Stimulated activated CD4-positive, alpha-beta T cell treated with anti-CD3 and anti-CD28 coated beads, Interleukin-12 subunit alpha, Interleukin-12 subunit beta, amount 100 ng/mL, for 48 hours (primary cell): ENCODE measurements at regions not wholly inside any gene's neighbourhood (a gene's known extent, or its start where the extent isn't known, plus 50 kb on each side); places are given as distances from the start of the nearest gene placed in this dataset.

Source experiments
- DNase-seq, 3 donors: peaks; one replicate each; pipeline ENCODE4 v3.0.0-alpha.2; 2020; ENCODE audit warnings: low read depth in 2 of 3, low spot score in 1 of 3

DNA sequence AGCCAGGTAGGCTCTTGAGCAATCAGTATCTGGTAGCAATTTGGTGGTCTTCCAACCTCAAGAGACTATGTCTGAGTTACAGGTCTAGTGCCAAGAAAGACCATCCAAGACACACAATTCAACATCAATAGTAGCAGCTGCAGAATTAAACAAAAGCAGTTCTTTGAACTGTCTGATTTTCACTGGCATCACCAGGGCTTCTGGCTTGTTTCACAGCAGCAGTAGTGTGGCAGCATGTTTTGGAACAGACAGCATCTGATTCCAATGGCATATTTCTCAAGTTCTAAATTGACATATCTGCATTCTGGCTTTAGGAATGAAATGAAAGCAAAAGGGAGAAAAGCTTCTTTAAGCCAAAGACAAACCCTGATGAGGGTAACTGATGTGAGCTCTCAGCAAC lies 334.7 kb upstream of the PRMT6 start:
- DNase-seq, result no peak

GRCh38 chr1:106722466-106722865 lies 334.0 kb upstream of the PRMT6 start:
- DNase-seq, result no peak

GRCh38 chr1:106727171-106727570 lies 329.3 kb upstream of the PRMT6 start:
- no peak for DNase-seq

DNA sequence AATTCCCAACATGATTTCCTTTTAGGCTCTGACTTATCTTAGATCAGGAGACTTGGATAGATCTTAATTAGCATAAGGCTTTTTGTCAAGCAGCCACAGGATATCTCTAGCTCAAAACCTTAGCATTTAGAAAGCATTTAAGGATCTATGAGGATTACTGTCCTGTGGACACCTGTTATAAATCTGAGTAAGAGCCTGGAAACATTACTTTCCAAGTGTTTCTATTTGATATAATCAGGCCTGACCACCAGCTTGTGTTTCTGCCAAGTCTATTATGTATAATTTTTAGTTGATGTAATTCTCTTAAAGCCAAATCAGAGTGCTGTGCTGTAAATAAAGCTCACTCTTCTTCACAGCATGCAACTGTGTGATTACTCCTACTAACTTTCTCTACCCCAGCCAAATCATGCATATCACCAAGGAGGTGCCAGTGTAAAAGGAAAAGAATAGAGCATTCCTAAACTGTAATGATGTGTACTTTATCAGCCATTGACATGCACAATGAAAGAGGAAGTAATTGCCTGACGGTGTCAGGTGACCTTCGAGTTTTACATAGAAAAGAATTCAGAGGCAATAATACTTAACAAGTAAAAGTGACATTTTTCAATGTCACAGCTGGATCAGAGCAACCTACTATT lies 309.9 kb upstream of the PRMT6 start:
- no peak for DNase-seq

- no peak for DNase-seq
Measured at GRCh38 chr1:106747232-106747631, 309.2 kb upstream of the PRMT6 start.

- DNase-seq, result no peak
Measured at GRCh38 chr1:106747791-106748190, 308.7 kb upstream of the PRMT6 start.

GRCh38 chr1:106748606-106749005 lies 307.9 kb upstream of the PRMT6 start:
- no peak for DNase-seq

DNA sequence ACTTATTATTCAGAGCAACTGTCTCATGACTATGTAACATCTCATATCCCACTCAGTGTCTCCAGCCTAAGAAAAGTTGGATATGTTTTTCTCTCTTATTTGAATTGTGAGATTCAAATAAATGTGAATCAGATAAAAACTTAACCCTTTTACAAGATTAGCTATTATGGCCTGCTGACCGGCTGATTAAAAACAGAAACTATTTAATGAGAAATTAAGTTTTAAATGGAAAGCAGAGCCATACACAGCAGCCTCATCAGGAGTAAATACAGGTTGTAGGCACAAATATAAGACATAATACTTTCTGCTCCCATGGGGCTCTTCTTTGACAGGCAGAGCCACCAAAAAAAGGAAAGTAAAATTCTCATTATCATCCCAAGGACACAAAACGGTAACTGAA lies 307.0 kb upstream of the PRMT6 start:
- DNase-seq, result no peak

- DNase-seq, result no peak
Measured at GRCh38 chr1:106749906-106750305, 306.6 kb upstream of the PRMT6 start.

GRCh38 chr1:106751002-106751401 lies 305.5 kb upstream of the PRMT6 start:
- no peak for DNase-seq

DNA sequence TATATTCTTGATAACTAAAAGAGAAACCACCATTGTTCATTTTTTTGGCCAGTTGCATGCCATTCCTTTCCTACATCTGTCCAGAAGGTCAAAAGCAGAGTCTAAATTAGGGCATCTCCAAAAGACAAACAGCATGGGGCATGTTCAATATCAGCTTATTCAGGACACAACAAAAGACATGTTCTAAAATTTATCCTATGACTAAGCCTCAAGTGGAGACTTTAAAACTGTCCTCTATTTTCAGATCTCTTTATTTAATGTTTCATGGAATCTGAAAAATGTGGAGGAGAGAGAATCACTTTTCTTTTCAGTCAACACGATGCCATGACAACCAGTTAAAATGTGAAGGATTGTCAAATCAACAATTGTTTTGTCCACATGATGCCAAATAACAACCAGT lies 303.4 kb upstream of the PRMT6 start:
- no peak for DNase-seq

GRCh38 chr1:106754957-106755356 lies 301.5 kb upstream of the PRMT6 start:
- DNase-seq, result no peak

DNA sequence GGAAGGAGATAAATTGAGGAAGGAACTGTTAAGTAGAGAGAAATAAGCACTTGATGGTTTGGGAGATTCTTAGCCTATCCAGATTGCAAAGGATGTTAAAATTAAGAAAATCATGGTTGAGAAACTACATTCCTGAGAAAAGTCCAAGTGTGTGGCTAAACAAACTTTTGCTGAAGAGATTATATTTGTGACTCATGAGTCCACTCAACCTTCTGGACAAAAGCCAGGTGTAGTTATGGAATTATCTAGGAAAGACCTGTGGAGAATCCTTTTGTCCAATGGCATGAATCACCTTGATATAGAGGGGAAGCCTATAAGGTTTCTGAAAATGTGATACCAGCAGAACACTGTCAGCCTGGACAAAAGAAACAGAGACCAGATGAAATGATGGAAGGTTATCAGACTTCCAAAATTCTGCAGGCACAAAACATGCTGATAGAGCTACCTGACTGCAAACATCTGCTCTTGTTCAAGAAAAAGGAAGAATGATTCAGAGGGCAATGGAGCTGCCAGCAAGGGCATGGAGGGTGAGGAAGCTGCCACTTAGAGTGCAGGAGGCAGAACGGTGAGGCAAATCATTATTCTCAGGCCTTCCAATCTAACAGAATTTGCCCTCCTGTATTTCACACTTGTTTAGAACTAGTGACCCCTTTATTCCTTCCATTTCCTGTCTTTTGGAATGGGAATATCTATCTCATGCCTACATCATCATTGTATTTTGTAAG lies 300.6 kb upstream of the PRMT6 start:
- no peak for DNase-seq

DNA sequence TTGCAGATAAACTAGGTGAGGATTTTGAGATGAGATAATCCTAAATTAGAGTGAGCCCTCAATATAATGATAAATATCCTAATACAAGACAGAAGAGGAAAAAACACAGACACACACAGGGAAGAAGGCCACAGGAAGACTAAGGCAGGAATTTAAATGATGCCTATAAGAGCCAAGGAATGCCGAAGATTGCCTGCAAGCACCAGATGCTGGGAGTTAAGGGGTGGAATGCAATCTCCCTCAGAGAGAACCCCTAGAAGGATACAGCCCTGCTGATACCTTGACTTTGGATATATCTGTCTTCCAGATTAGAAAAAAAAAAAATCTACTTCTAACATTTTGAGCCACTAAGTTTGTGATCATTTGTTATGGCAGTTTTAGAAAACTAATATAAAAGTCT lies 299.7 kb upstream of the PRMT6 start:
- no peak for DNase-seq

DNA sequence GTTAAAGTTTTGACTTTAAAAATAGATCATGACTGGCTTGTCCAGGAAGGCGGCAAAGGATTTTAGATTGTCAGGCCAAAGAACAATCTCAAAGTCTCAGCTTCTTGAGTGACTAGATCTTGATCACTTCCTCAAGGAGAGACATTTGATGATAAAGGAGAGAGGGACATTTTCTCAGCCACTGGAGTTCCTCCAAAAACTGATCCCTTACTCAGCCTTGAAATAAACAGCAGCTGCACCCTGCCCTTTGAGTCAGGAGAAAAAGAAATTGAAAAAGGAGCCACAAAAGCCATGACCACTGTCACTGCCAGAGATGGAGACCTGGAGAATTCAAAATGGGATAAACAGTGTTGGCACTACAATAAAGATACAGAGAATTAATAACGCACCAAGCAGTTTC lies 288.4 kb upstream of the PRMT6 start:
- DNase-seq, result no peak

DNA sequence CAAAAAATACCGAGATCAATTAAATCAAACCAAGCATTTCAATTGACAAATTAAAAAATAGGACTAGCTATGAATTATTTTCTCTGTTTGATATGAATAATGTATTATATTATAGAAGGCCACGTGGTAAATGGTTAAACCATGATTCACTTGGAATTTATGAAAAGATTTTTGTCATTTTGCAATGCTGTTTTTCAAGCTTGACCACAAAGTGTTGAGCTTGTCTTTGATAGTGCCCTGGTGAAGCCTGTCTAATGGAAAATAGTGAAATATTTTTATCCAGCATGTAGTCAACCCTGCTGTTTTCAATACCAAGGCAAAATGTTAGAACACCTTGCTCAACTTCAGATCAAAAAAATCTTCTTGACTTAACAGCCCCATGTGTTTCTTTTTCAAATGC lies 288.0 kb upstream of the PRMT6 start:
- DNase-seq, result no peak

- no peak for DNase-seq
Measured at GRCh38 chr1:106773206-106773605, 283.3 kb upstream of the PRMT6 start.

DNA sequence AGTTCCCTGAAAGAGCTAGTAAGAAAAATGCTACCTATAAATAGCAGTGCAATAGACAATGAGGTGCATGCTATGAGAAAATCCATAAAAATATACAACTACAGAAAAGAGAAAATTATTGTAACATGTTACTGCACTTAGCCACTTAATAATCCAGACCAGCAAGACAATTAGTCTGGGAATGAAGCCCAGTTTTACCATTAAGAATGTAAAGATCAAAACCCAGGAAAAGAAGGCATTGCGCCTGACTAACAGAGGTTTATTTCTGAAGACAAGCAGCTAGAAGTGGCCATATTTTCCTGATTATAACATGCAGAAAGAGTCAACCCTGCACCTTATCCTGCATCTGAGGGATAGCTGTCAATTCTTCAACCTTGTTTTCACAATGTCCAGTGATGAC lies 276.4 kb upstream of the PRMT6 start:
- DNase-seq, result no peak

GRCh38 chr1:106780806-106781569 lies 275.5 kb upstream of the PRMT6 start:
- no peak for DNase-seq

- DNase-seq, result no peak
Measured at GRCh38 chr1:106785176-106785575, 271.3 kb upstream of the PRMT6 start.

GRCh38 chr1:106787520-106787919 lies 269.0 kb upstream of the PRMT6 start:
- no peak for DNase-seq

DNA sequence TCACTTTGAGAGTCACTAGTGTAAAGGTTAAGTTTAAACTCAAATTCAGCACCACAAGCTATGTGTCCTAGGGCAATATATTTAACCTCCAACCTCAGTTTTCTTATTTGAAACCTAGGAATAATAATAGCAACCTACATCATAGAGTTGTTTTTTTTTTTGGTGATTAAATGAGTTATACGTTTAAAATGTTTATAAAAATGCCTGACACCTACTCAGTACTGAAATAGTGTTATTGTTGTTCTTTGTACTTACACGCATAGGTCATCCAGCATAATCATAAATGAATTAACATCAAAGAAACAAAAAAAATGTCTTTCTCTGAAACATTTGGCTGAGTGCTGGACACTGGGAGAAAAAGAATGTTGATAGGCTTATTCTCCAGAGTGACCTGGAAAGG lies 266.8 kb upstream of the PRMT6 start:
- DNase-seq, result no peak
